GM12878 (cell line): ENCODE measurements at regions not wholly inside any gene's neighbourhood (a gene's known extent, or its start where the extent isn't known, plus 50 kb on each side); places are given as distances from the start of the nearest gene placed in this dataset.

ENCODE experiments used
- ATAC-seq: fragments of 200-7000 bp; cut with Tn5 transposase; 3 replicates; pipeline ENCODE4 v1.9.1; 2020; ENCODE audit warnings: mild to moderate bottlenecking, moderate library complexity
- BruUV-seq: library from RNA; stranded (reverse); fragments of 400-500 nt; replicated peaks from 2 replicates; lab custom pipeline; 2021; lab: Mats Ljungman, UMichigan
- CTCF ChIA-PET: fragments of 300-600 bp; sonication (Branson Sonifier 250); formaldehyde crosslinking; extraction: SDS; loops from one replicate; lab custom pipeline; 2021; ENCODE audit warnings: inconsistent platforms; lab: Yijun Ruan, JAX
- POLR2A ChIA-PET: fragments of 350-600 bp; formaldehyde crosslinking; extraction: SDS; loops from one replicate; lab custom pipeline; 2021; ENCODE audit warnings: inconsistent platforms; lab: Charles Lee
- RAD21 ChIA-PET: fragments of 300-600 bp; sonication (Branson Sonifier 250); formaldehyde crosslinking; loops from one replicate; lab custom pipeline; 2023; ENCODE audit warnings: antibody characterized with exemption; ENCODE audit not compliant: unreplicated experiment; lab: Charles Lee
- SMC1A ChIA-PET: fragments of 300-600 bp; sonication (Branson Sonifier 250); formaldehyde crosslinking; loops from one replicate; lab custom pipeline; 2023; ENCODE audit not compliant: unreplicated experiment, uncharacterized antibody; lab: Charles Lee
- DNase-seq: peaks from one replicate; pipeline ENCODE4 v3.0.0-alpha.2; 2011; ENCODE audit warnings: low read depth, low spot score
- FAIRE-seq: peaks from 3 replicates; lab custom pipeline; 2011; peaks lifted over from hg19 to GRCh38; lab: Jason Lieb, UNC
- H2AFZ ChIP-seq: 2 replicates; pipeline ENCODE4 v1.6.0; 2011; ENCODE audit warnings: low read depth, low read length, control low read depth; ENCODE audit not compliant: control insufficient read depth
- H3K27ac ChIP-seq: 2 replicates; pipeline ENCODE4 v1.5.1; 2011; ENCODE audit warnings: control low read depth; ENCODE audit not compliant: control insufficient read depth, insufficient read depth
- H3K27me3 ChIP-seq, 2 experiments: replicated peaks in 1 of 2; 2 replicates each; pipeline versions ENCODE4 v1.6.0 to v1.6.1; 2011; ENCODE audit warnings: low read length in 1 of 2; ENCODE audit not compliant: control insufficient read depth in 2 of 2, insufficient read depth in 2 of 2
- H3K36me3 ChIP-seq, 2 experiments: 2 replicates each; pipeline ENCODE4 v1.5.1; 2011; ENCODE audit warnings: low read length in 1 of 2; ENCODE audit not compliant: control insufficient read depth in 2 of 2, insufficient read depth in 2 of 2
- H3K4me1 ChIP-seq: 2 replicates; pipeline ENCODE4 v1.6.1; 2011; ENCODE audit warnings: mild to moderate bottlenecking, low read length, moderate library complexity, mixed read lengths; ENCODE audit not compliant: control insufficient read depth, insufficient read depth
- H3K4me2 ChIP-seq: 2 replicates; pipeline ENCODE4 v1.6.0; 2011; ENCODE audit warnings: control low read depth; ENCODE audit not compliant: control insufficient read depth, insufficient read depth
- H3K4me3 ChIP-seq: fragments of 200-600 bp; sonication (generic); 2 replicates; pipeline ENCODE4 v1.5.1; 2016
- H3K79me2 ChIP-seq: 2 replicates; pipeline ENCODE4 v1.6.0; 2011; ENCODE audit warnings: low read length; ENCODE audit not compliant: control insufficient read depth, insufficient read depth
- H3K9ac ChIP-seq: 2 replicates; pipeline ENCODE4 v1.8.0; 2011; ENCODE audit warnings: low read length, control low read depth, mixed read lengths; ENCODE audit not compliant: control insufficient read depth, insufficient read depth
- H3K9me3 ChIP-seq: replicated peaks from 3 replicates; pipeline ENCODE4 v1.5.1; 2011; ENCODE audit warnings: mild to moderate bottlenecking, low read length; ENCODE audit not compliant: control insufficient read depth, insufficient read depth
- H4K20me1 ChIP-seq: 2 replicates; pipeline ENCODE4 v1.6.0; 2011; ENCODE audit not compliant: control insufficient read depth, insufficient read depth
- FOXK2 ChIP-seq: fragments of 450-650 bp; IDR thresholded peaks from 2 replicates; pipeline ENCODE4 v1.6.1; 2017; ENCODE audit warnings: mild to moderate bottlenecking, moderate library complexity
- JUND ChIP-seq: IDR thresholded peaks from 2 replicates; pipeline ENCODE4 v1.6.1; 2012; ENCODE audit warnings: low read depth, mild to moderate bottlenecking, low read length, improper control_type of control experiment, moderate library complexity
- SIX5 ChIP-seq: IDR thresholded peaks from 2 replicates; pipeline ENCODE4 v1.6.1; 2011; ENCODE audit warnings: mild to moderate bottlenecking, low read depth, low read length, moderate library complexity; ENCODE audit not compliant: severe bottlenecking
- TCF3 ChIP-seq: IDR thresholded peaks from 2 replicates; pipeline ENCODE4 v1.6.1; 2012; ENCODE audit warnings: low read depth, mild to moderate bottlenecking, low read length, borderline replicate concordance; ENCODE audit not compliant: insufficient read depth
- WGBS: methylation state at CpG from one replicate; pipeline ENCODE4 v1.1.6; 2016; ENCODE audit warnings: low lambda C conversion rate; ENCODE audit not compliant: insufficient replicate concordance, insufficient coverage; ENCODE audit errors: missing lambda C conversion rate; 5-methylcytosine and 5-hydroxymethylcytosine counted together
- in situ Hi-C: fragments of 300-500 bp; cut with MboI; formaldehyde crosslinking; loops from 9 replicates; pipeline ENCODE4 v1.14.3; 2018; ENCODE audit warnings: mixed read lengths
- intact Hi-C: fragments of 100-400 bp; cut with micrococcal nuclease; formaldehyde crosslinking; loops from one replicate; pipeline ENCODE4 v1.14.2; 2022; ENCODE audit not compliant: unreplicated experiment
- TF ChIP-seq, protein P1 (sequence below): fragments of 450-650 bp; formaldehyde crosslinking; IDR thresholded peaks from 2 replicates; pipeline ENCODE4 v1.4.0; 2022; ENCODE audit warnings: mild to moderate bottlenecking, moderate library complexity
- TF ChIP-seq, protein P2 (sequence below): IDR thresholded peaks from 2 replicates; pipeline ENCODE4 v1.6.1; 2012; ENCODE audit warnings: low read depth, low read length, improper control_type of control experiment
- TF ChIP-seq, protein P3 (sequence below): fragments of 150-350 bp; IDR thresholded peaks from 2 replicates; pipeline ENCODE4 v1.6.1; 2014; ENCODE audit warnings: mild to moderate bottlenecking, low read depth, low read length
- TF ChIP-seq, protein P4 (sequence below): fragments of 450-650 bp; IDR thresholded peaks from 2 replicates; pipeline ENCODE4 v1.6.1; 2017; ENCODE audit warnings: borderline replicate concordance

DNA sequence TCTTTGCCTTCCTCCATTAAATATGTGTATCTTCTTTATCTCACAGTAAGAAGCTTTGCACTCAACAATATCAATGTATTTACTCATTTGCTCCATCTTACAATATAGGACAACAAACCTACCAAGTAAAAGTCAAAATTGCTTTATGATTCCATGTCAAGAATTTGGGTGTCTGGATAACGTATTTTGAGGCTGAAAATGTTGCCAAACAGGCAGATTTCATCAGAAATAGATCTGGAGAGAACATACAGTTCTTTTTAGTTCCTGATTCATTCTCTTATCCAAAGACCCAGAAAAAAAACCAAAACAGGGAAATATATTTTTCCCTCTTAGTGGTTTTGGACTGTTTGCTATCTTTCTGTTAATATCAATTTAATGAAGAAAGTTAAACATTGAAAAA is 621.1 kb downstream of the STK39 start:
- no peak for DNase-seq
- POLR2A ChIA-PET = no interaction called here
- 0% methylated on average over 1 of the region's 1 CpG for WGBS
- CTCF ChIA-PET = no interaction called here
- Histone ChIP-seq H4K20me1 (no peaks in the 10 kb centered on the region), H3K4me3 (no peak overlapping the region), H3K27me3 (no peaks in the 10 kb centered on the region), H3K79me2 (no peaks in the 10 kb centered on the region), H3K36me3 (no peaks in the 10 kb centered on the region), H3K9me3 (no peaks in the 10 kb centered on the region), H3K9ac (no peak overlapping the region), H3K27ac (no peak overlapping the region), H3K4me1 (no peaks in the 10 kb centered on the region), H2AFZ (no peak overlapping the region), H3K4me2 (no peak overlapping the region)
- RAD21 ChIA-PET = no interaction called here
- BruUV-seq = no TSS peak
- in situ Hi-C loops (no loop called here), intact Hi-C loops (no loop called here)
- TF ChIP-seq, protein P1, sequence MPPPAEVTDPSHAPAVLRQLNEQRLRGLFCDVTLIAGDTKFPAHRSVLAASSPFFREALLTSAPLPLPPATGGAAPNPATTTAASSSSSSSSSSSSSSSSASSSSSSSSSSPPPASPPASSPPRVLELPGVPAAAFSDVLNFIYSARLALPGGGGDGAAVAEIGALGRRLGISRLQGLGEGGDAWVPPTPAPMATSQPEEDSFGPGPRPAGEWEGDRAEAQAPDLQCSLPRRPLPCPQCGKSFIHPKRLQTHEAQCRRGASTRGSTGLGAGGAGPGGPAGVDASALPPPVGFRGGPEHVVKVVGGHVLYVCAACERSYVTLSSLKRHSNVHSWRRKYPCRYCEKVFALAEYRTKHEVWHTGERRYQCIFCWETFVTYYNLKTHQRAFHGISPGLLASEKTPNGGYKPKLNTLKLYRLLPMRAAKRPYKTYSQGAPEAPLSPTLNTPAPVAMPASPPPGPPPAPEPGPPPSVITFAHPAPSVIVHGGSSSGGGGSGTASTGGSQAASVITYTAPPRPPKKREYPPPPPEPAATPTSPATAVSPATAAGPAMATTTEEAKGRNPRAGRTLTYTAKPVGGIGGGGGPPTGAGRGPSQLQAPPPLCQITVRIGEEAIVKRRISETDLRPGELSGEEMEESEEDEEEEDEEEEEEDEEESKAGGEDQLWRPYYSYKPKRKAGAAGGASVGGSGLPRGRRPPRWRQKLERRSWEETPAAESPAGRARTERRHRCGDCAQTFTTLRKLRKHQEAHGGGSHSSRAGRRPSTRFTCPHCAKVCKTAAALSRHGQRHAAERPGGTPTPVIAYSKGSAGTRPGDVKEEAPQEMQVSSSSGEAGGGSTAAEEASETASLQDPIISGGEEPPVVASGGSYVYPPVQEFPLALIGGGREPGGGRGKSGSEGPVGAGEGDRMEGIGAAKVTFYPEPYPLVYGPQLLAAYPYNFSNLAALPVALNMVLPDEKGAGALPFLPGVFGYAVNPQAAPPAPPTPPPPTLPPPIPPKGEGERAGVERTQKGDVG = no peak
- no peak for TF ChIP-seq TCF3
- no peak for ATAC-seq
- FAIRE-seq = no peak
- SMC1A ChIA-PET = interaction anchor here (1.6 kb wide), 1 partner anchor 14 kb away, joined by 3 read pairs; no protein-coding TSS in a partner anchor

DNA sequence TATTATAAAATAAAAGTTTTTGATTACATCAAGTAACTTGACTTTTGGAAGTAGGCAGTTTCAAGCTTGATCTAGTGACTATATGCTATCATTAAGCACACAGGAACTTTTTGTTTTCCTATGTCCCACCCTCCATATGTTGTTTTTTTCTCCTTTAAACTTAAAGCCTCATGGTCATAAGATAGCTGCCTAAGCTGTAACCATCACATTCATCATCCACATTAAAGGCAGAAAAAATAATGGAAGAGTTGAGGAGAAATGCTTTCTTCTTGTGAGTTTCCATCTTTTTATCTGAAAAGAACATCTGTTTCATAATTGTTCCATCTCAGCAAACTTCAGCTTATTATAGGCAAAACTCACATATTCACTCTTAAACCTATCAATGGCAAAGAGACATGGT is 630.4 kb downstream of the STK39 start:
- no peaks in the 10 kb centered on the region for H3K79me2 ChIP-seq
- TF ChIP-seq JUND (no peak), SIX5 (no peak), FOXK2 (no peak)
- TF ChIP-seq, protein P2, sequence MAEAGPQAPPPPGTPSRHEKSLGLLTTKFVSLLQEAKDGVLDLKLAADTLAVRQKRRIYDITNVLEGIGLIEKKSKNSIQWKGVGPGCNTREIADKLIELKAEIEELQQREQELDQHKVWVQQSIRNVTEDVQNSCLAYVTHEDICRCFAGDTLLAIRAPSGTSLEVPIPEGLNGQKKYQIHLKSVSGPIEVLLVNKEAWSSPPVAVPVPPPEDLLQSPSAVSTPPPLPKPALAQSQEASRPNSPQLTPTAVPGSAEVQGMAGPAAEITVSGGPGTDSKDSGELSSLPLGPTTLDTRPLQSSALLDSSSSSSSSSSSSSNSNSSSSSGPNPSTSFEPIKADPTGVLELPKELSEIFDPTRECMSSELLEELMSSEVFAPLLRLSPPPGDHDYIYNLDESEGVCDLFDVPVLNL = no peak
- TF ChIP-seq, protein P3, sequence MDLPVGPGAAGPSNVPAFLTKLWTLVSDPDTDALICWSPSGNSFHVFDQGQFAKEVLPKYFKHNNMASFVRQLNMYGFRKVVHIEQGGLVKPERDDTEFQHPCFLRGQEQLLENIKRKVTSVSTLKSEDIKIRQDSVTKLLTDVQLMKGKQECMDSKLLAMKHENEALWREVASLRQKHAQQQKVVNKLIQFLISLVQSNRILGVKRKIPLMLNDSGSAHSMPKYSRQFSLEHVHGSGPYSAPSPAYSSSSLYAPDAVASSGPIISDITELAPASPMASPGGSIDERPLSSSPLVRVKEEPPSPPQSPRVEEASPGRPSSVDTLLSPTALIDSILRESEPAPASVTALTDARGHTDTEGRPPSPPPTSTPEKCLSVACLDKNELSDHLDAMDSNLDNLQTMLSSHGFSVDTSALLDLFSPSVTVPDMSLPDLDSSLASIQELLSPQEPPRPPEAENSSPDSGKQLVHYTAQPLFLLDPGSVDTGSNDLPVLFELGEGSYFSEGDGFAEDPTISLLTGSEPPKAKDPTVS = no peak
- TF ChIP-seq, protein P4, sequence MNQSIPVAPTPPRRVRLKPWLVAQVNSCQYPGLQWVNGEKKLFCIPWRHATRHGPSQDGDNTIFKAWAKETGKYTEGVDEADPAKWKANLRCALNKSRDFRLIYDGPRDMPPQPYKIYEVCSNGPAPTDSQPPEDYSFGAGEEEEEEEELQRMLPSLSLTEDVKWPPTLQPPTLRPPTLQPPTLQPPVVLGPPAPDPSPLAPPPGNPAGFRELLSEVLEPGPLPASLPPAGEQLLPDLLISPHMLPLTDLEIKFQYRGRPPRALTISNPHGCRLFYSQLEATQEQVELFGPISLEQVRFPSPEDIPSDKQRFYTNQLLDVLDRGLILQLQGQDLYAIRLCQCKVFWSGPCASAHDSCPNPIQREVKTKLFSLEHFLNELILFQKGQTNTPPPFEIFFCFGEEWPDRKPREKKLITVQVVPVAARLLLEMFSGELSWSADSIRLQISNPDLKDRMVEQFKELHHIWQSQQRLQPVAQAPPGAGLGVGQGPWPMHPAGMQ = no peak

More for the DNA sequence above, 630.4 kb downstream of the STK39 start:
- SMC1A ChIA-PET = no interaction called here
- no peaks in the 10 kb centered on the region for H3K4me1 ChIP-seq
- H3K9ac ChIP-seq = no peak overlapping the region
- no peak overlapping the region for H2AFZ ChIP-seq
- ATAC-seq = no peak
- H3K4me2 ChIP-seq = no peak overlapping the region
- no TSS peak for BruUV-seq
- RAD21 ChIA-PET = no interaction called here
- H4K20me1 ChIP-seq = no peaks in the 10 kb centered on the region
- H3K4me3 ChIP-seq = no peak overlapping the region
- CTCF ChIA-PET = no interaction called here
- DNase-seq = no peak
- in situ Hi-C loops (no loop called here), intact Hi-C loops (no loop called here)
- no peak overlapping the region for H3K27ac ChIP-seq
- no peaks in the 10 kb centered on the region for H3K9me3 ChIP-seq
- no peaks in the 10 kb centered on the region for H3K27me3 ChIP-seq
- H3K36me3 ChIP-seq = no peaks in the 10 kb centered on the region
- no peak for FAIRE-seq
- POLR2A ChIA-PET = no interaction called here
